ENCODE measurements at regions not wholly inside any gene's neighbourhood (a gene's known extent, or its start where the extent isn't known, plus 50 kb on each side); places are given as distances from the start of the nearest gene placed in this dataset.

GRCh38 chr7:13770305-13770704 lies 219.2 kb downstream of the ETV1 start:
- TF ChIP-seq ZNF274 (IDR thresholded peaks at IDR 0.05; ENCODE audit: low read depth, low read length): no peak
- TF ChIP-seq SUZ12 (IDR thresholded peaks at IDR 0.05; ENCODE audit: extremely low read depth, insufficient read depth, insufficient read length): no peak
